ENCODE measurements at regions not wholly inside any gene's neighbourhood (a gene's known extent, or its start where the extent isn't known, plus 50 kb on each side); places are given as distances from the start of the nearest gene placed in this dataset.

GRCh38 chr3:72378287-72378686 lies 470.0 kb downstream of the SHQ1 start:
- WGBS, 2 experiments (ENCODE audit: extremely low coverage in 1 of 2, insufficient coverage in 1 of 2, insufficient read length in 1 of 2, insufficient replicate concordance in 2 of 2, low coverage in 1 of 2, low lambda C conversion rate in 2 of 2, missing lambda C conversion rate in 1 of 2), result 94% methylated on average over 10 of the region's 10 CpGs; no CpG with 5 or more reads in 1 of the 2 experiments

More at GRCh38 chr3:72378287-72378686, 470.0 kb downstream of the SHQ1 start:
- Histone ChIP-seq H3K23ac (ENCODE audit: insufficient read length) (no peak overlapping the region), H3K9me3 (ENCODE audit: insufficient read depth in 2 of 2, low read depth in 1 of 2, low read length in 1 of 2) (no peaks in the 10 kb centered on the region), H4K20me1 (replicated peaks in 1 of 2; ENCODE audit: control insufficient read depth in 1 of 2, insufficient read depth in 2 of 2, low read length in 2 of 2) (peaks cover 15 to 21% of the 10 kb centered on the region in 2 experiments), H3K4me2 (ENCODE audit: insufficient read depth in 1 of 2, low read depth in 2 of 2, low read length in 2 of 2) (no peak overlapping the region), H4K91ac (replicated peaks; ENCODE audit: insufficient read length, low read length) (peak overlapping the region; percentile 30), H2BK20ac (ENCODE audit: low read length) (no peak overlapping the region), H3K9ac (replicated peaks in 1 of 4; ENCODE audit: extremely low read depth in 1 of 4, low read depth in 3 of 4, low read length in 3 of 4) (no peak overlapping the region; a peak in 1 of 7 replicates), H3K36me3 (ENCODE audit: control insufficient read depth in 2 of 4, insufficient read depth in 4 of 4, low read length in 3 of 4) (peaks cover 0 to 14% (median 4%) of the 10 kb centered on the region in 4 experiments; a peak in 3 of 8 replicates), H4K5ac (ENCODE audit: insufficient read length, low read depth, low read length) (no peak overlapping the region), H3K4me1 (replicated peaks in 1 of 4; ENCODE audit: control insufficient read depth in 3 of 4, insufficient read depth in 4 of 4, low read length in 3 of 4) (peaks cover 3 to 36% (median 26%) of the 10 kb centered on the region in 4 experiments), H2AK5ac (ENCODE audit: low read depth, low read length) (0 out of 2 replicates have a peak overlapping the region, but pooled peaks have one; percentile 26), H2BK5ac (ENCODE audit: low read depth, low read length) (peak overlapping the region; percentile 73; the same call in 1 of the 2 replicates), H2AFZ (ENCODE audit: low read length) (no peak overlapping the region), H3K18ac (ENCODE audit: extremely low read depth, low read length) (no peak overlapping the region; the same call in 1 of the 2 replicates), H2BK15ac (ENCODE audit: low read length) (no peak overlapping the region), H3K4ac (replicated peaks; ENCODE audit: insufficient read length, low read depth, low read length) (no peak overlapping the region), H3K79me1 (ENCODE audit: low read depth, low read length) (peaks cover 7% of the 10 kb centered on the region; the same call in 1 of the 2 replicates), H2BK120ac (replicated peaks; ENCODE audit: low read depth, low read length) (no peak overlapping the region), H3K27me3 (replicated peaks in 1 of 4; ENCODE audit: control insufficient read depth in 3 of 4, extremely low read depth in 1 of 4, insufficient read depth in 3 of 4, low read length in 3 of 4) (no peaks in the 10 kb centered on the region), H3K56ac (replicated peaks; ENCODE audit: insufficient read length, low read depth, low read length) (no peak overlapping the region), H3K14ac (ENCODE audit: insufficient read length) (no peak overlapping the region), H4K8ac (ENCODE audit: extremely low read depth, insufficient read depth, low read length) (peak overlapping the region; percentile 9; the same call in 1 of the 2 replicates), H3K4me3 (ENCODE audit: extremely low read depth in 1 of 4, insufficient read depth in 2 of 4, low read depth in 3 of 4, low read length in 4 of 4) (no peak overlapping the region), H3K79me2 (ENCODE audit: control insufficient read depth in 1 of 2, insufficient read depth in 2 of 2, low read length in 2 of 2) (peaks cover 25 to 55% of the 10 kb centered on the region in 2 experiments), H2BK12ac (ENCODE audit: low read depth, low read length) (peak overlapping the region; percentile 69; the same call in 1 of the 2 replicates), H3K27ac (ENCODE audit: low read depth, low read length) (no peak overlapping the region), H3K23me2 (ENCODE audit: low read depth, low read length) (no peaks in the 10 kb centered on the region)
- no peak for FAIRE-seq
- CTCF ChIA-PET (ENCODE audit: partially characterized antibody), result no interaction called here
- POLR2A ChIA-PET (ENCODE audit: partially characterized antibody), result no interaction called here
- DNase-seq (ENCODE audit: low read depth in 1 of 2, low spot score in 2 of 2), result no peak
- TF ChIP-seq KDM1A (IDR thresholded peaks at IDR 0.05; ENCODE audit: borderline replicate concordance, low read length), result no peak
- no peak for TF ChIP-seq SAP30 (IDR thresholded peaks at IDR 0.05; ENCODE audit: insufficient read depth, insufficient replicate concordance, low read length)
- no peak for TF ChIP-seq SUZ12 (IDR thresholded peaks at IDR 0.05; ENCODE audit: low read length)
- no peak for TF ChIP-seq ASH2L (IDR thresholded peaks at IDR 0.05; ENCODE audit: low read length)
- no peak for TF ChIP-seq RNF2 (IDR thresholded peaks at IDR 0.05; ENCODE audit: borderline replicate concordance, low read depth, low read length, missing control alignments, poor library complexity, severe bottlenecking)
- TF ChIP-seq POLR2A (IDR thresholded peaks at IDR 0.05; ENCODE audit: control extremely low read depth in 1 of 2, low read depth in 2 of 2, low read length in 2 of 2), result no peak

All from H1 (cell line).